ENCODE measurements at regions not wholly inside any gene's neighbourhood (a gene's known extent, or its start where the extent isn't known, plus 50 kb on each side); places are given as distances from the start of the nearest gene placed in this dataset.
"Not testable (repeated sequence)": the region's sequence is repeated elsewhere in the genome, so short reads cannot be mapped to it uniquely, and the experiment has no call there.

DNA sequence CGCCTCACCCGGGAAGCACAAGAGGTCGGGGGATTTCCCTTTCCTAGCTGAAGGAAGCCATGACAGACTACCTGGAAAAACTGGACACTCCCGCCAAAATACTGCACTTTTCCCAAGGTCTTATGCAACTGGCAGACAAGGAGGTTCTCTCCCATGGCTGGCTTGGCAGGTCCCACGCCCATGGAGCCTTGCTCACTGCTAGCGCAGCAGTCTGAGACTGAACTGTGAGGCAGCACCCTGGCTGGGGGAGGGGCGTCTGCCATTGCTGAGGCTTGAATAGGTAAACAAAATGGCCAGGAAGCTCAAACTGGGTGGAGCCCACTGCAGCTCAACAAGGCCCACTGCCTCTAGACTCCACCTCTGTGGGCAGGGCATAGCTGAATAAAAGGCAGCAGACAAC, 92.1 kb downstream of the C4BPA start:
- H3K4me1 ChIP-seq (ENCODE audit: control insufficient read depth, insufficient read depth, low read length); CTCF ChIA-PET; H3K36me3 ChIP-seq (ENCODE audit: control insufficient read depth in 2 of 2, insufficient read depth in 1 of 2, low read length in 2 of 2); POLR2A ChIA-PET; H3K9me3 ChIP-seq (ENCODE audit: control insufficient read depth, insufficient read depth, low read depth, low read length); H3K4me3 ChIP-seq (ENCODE audit: low read depth, low read length); H3K27ac ChIP-seq (ENCODE audit: extremely low read depth, low read depth, low read length): not testable (repeated sequence)

DNA sequence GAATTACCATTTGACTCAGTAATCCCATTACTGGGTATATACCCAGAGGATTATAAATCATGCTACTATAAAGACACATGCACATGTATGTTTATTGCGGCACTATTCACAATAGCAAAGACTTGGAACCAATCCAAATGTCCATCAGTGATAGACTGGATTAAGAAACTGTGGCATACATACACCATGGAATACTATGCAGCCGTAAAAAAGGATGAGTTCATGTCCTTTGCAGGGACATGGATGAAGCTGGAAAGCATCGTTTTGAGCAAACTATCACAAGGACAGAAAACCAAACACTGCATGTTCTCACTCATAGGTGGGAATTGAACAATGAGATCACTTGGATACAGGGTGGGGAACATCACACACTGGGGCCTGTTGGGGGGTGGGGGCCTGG, 97.5 kb downstream of the C4BPA start:
- H3K9me3 ChIP-seq (ENCODE audit: control insufficient read depth, insufficient read depth, low read depth, low read length), result not testable (repeated sequence)

DNA sequence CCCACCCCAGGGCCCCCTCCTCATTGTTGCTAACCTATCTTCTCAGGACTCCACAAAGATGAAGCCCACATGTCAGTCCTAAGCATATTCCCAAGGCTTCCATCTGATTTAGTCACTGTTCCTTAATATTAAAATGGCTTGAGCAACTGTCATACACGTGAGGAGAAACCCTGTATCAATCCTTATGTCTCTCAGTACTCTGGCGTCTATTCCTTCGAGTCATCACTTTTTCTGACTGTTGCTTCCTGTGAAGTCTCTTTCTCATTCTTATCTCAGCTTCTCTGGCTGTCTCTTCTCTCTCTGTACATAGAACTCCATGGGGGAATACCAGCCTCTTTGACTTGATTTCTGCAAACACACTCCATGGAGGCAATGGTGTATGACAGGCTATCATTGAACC, 98.4 kb downstream of the C4BPA start:
- no peaks in the 10 kb centered on the region for H3K36me3 ChIP-seq (ENCODE audit: control insufficient read depth in 2 of 2, insufficient read depth in 1 of 2, low read length in 2 of 2)
- H3K4me3 ChIP-seq (ENCODE audit: low read depth, low read length), result no peak overlapping the region
- no peaks in the 10 kb centered on the region for H3K9me3 ChIP-seq (ENCODE audit: control insufficient read depth, insufficient read depth, low read depth, low read length)
- TF ChIP-seq ZNF112 (tag by site-specific recombination; IDR thresholded peaks at IDR 0.05) (no peak), ZNF155 (tag by site-specific recombination; IDR thresholded peaks at IDR 0.05) (no peak), KLF9 (tag by site-specific recombination; IDR thresholded peaks at IDR 0.05; ENCODE audit: low read depth) (no peak), ZNF621 (tag by site-specific recombination; IDR thresholded peaks at IDR 0.05) (no peak), ZSCAN30 (tag by site-specific recombination; IDR thresholded peaks at IDR 0.05) (no peak), ZNF549 (tag by site-specific recombination; IDR thresholded peaks at IDR 0.05) (no peak), ZNF433 (tag by site-specific recombination; IDR thresholded peaks at IDR 0.05; ENCODE audit: low read depth) (no peak), ZNF654 (tag by site-specific recombination; IDR thresholded peaks at IDR 0.05; ENCODE audit: low read depth) (no peak)
- TF ChIP-seq, protein P1, sequence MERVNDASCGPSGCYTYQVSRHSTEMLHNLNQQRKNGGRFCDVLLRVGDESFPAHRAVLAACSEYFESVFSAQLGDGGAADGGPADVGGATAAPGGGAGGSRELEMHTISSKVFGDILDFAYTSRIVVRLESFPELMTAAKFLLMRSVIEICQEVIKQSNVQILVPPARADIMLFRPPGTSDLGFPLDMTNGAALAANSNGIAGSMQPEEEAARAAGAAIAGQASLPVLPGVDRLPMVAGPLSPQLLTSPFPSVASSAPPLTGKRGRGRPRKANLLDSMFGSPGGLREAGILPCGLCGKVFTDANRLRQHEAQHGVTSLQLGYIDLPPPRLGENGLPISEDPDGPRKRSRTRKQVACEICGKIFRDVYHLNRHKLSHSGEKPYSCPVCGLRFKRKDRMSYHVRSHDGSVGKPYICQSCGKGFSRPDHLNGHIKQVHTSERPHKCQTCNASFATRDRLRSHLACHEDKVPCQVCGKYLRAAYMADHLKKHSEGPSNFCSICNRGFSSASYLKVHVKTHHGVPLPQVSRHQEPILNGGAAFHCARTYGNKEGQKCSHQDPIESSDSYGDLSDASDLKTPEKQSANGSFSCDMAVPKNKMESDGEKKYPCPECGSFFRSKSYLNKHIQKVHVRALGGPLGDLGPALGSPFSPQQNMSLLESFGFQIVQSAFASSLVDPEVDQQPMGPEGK (tag by site-specific recombination; IDR thresholded peaks at IDR 0.05), result no peak
- TF ChIP-seq, protein P2, sequence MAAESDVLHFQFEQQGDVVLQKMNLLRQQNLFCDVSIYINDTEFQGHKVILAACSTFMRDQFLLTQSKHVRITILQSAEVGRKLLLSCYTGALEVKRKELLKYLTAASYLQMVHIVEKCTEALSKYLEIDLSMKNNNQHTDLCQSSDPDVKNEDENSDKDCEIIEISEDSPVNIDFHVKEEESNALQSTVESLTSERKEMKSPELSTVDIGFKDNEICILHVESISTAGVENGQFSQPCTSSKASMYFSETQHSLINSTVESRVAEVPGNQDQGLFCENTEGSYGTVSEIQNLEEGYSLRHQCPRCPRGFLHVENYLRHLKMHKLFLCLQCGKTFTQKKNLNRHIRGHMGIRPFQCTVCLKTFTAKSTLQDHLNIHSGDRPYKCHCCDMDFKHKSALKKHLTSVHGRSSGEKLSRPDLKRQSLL (tag by site-specific recombination; IDR thresholded peaks at IDR 0.05), result no peak
- TF ChIP-seq, protein P3, sequence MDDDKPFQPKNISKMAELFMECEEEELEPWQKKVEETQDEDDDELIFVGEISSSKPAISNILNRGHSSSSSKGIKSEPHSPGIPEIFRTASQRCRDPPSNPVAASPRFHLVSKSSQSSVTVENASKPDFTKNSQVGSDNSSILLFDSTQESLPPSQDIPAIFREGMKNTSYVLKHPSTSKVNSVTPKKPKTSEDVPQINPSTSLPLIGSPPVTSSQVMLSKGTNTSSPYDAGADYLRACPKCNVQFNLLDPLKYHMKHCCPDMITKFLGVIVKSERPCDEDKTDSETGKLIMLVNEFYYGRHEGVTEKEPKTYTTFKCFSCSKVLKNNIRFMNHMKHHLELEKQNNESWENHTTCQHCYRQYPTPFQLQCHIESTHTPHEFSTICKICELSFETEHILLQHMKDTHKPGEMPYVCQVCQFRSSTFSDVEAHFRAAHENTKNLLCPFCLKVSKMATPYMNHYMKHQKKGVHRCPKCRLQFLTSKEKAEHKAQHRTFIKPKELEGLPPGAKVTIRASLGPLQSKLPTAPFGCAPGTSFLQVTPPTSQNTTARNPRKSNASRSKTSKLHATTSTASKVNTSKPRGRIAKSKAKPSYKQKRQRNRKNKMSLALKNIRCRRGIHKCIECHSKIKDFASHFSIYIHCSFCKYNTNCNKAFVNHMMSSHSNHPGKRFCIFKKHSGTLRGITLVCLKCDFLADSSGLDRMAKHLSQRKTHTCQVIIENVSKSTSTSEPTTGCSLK (tag by site-specific recombination; IDR thresholded peaks at IDR 0.05), result no peak
- ChIA-PET POLR2A (no interaction called here), CTCF (no interaction called here)
- no peaks in the 10 kb centered on the region for H3K4me1 ChIP-seq (ENCODE audit: control insufficient read depth, insufficient read depth, low read length)
- no peak overlapping the region for H3K27ac ChIP-seq (ENCODE audit: extremely low read depth, low read depth, low read length)

More for the DNA sequence above, 97.5 kb downstream of the C4BPA start:
- H3K4me1 ChIP-seq (ENCODE audit: control insufficient read depth, insufficient read depth, low read length); H3K4me3 ChIP-seq (ENCODE audit: low read depth, low read length); POLR2A ChIA-PET; H3K27ac ChIP-seq (ENCODE audit: extremely low read depth, low read depth, low read length); H3K36me3 ChIP-seq (ENCODE audit: control insufficient read depth in 2 of 2, insufficient read depth in 1 of 2, low read length in 2 of 2): not testable (repeated sequence)
- peak; percentile 83 for TF ChIP-seq ZNF146 (tag by site-specific recombination; IDR thresholded peaks at IDR 0.05)
- CTCF ChIA-PET, result interaction anchor here (0.6 kb wide), 1 partner anchor 70 kb away, joined by 3 read pairs; no protein-coding TSS in a partner anchor

DNA sequence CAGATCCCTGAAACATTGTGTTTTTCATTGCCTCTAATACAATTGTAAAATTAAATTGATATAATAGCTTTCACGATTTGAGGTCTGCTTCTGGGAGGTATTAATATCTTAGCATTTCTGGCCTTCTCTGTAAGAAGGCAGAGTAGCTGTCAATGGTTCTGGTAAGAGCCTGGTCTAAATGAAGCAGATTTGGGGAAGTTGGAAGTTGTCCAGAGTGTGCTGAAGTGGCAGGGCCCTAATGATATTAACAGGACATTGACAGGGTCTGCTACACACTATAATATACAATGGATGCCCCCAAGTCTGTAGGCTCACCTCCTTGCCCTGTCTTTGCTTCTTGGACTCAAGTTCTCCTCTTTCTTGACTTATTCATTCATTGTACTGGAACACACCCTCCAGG, 99.5 kb downstream of the C4BPA start:
- ChIA-PET CTCF (no interaction called here), POLR2A (no interaction called here)
- Histone ChIP-seq H3K36me3 (ENCODE audit: control insufficient read depth in 2 of 2, insufficient read depth in 1 of 2, low read length in 2 of 2) (no peaks in the 10 kb centered on the region), H3K4me3 (ENCODE audit: low read depth, low read length) (no peak overlapping the region), H3K9me3 (ENCODE audit: control insufficient read depth, insufficient read depth, low read depth, low read length) (no peaks in the 10 kb centered on the region), H3K27ac (ENCODE audit: extremely low read depth, low read depth, low read length) (no peak overlapping the region), H3K4me1 (ENCODE audit: control insufficient read depth, insufficient read depth, low read length) (no peaks in the 10 kb centered on the region)
- TF ChIP-seq, protein P4, sequence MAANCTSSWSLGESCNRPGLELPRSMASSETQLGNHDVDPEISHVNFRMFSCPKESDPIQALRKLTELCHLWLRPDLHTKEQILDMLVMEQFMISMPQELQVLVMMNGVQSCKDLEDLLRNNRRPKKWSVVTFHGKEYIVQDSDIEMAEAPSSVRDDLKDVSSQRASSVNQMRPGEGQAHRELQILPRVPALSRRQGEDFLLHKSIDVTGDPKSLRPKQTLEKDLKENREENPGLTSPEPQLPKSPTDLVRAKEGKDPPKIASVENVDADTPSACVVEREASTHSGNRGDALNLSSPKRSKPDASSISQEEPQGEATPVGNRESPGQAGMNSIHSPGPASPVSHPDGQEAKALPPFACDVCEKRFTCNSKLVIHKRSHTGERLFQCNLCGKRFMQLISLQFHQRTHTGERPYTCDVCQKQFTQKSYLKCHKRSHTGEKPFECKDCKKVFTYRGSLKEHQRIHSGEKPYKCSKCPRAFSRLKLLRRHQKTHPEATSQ (tag by site-specific recombination; IDR thresholded peaks at IDR 0.05), result no peak
- no peak for TF ChIP-seq ZNF621 (tag by site-specific recombination; IDR thresholded peaks at IDR 0.05)
- TF ChIP-seq ZNF132 (tag by site-specific recombination; IDR thresholded peaks at IDR 0.05; ENCODE audit: borderline replicate concordance), result no peak
- TF ChIP-seq ZNF791 (tag by site-specific recombination; IDR thresholded peaks at IDR 0.05), result no peak
- TF ChIP-seq RBAK (tag by site-specific recombination; IDR thresholded peaks at IDR 0.05), result no peak
- TF ChIP-seq, protein P5, sequence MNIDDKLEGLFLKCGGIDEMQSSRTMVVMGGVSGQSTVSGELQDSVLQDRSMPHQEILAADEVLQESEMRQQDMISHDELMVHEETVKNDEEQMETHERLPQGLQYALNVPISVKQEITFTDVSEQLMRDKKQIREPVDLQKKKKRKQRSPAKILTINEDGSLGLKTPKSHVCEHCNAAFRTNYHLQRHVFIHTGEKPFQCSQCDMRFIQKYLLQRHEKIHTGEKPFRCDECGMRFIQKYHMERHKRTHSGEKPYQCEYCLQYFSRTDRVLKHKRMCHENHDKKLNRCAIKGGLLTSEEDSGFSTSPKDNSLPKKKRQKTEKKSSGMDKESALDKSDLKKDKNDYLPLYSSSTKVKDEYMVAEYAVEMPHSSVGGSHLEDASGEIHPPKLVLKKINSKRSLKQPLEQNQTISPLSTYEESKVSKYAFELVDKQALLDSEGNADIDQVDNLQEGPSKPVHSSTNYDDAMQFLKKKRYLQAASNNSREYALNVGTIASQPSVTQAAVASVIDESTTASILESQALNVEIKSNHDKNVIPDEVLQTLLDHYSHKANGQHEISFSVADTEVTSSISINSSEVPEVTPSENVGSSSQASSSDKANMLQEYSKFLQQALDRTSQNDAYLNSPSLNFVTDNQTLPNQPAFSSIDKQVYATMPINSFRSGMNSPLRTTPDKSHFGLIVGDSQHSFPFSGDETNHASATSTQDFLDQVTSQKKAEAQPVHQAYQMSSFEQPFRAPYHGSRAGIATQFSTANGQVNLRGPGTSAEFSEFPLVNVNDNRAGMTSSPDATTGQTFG (tag by site-specific recombination; IDR thresholded peaks at IDR 0.05; ENCODE audit: borderline replicate concordance), result no peak
- TF ChIP-seq ZBTB20 (tag by site-specific recombination; IDR thresholded peaks at IDR 0.05), result no peak
